Hepatocyte (in vitro differentiated cells): ENCODE measurements at regions not wholly inside any gene's neighbourhood (a gene's known extent, or its start where the extent isn't known, plus 50 kb on each side); places are given as distances from the start of the nearest gene placed in this dataset.

Experiments used
- DNase-seq: peaks from one replicate; pipeline ENCODE4 v3.0.0-alpha.2; 2016; ENCODE audit warnings: low spot score
- H2AFZ ChIP-seq: fragments of 200-600 bp; sonication (generic); 2 replicates; pipeline ENCODE4 v1.6.0; 2016; ENCODE audit warnings: antibody characterized with exemption, mild to moderate bottlenecking
- H3K27ac ChIP-seq: fragments of 200-600 bp; sonication (generic); 2 replicates; pipeline ENCODE4 v1.5.1; 2016; ENCODE audit warnings: mild to moderate bottlenecking
- H3K27me3 ChIP-seq: fragments of 200-600 bp; sonication (generic); 2 replicates; pipeline ENCODE4 v1.6.1; 2016
- H3K36me3 ChIP-seq: fragments of 200-600 bp; sonication (generic); replicated peaks from 2 replicates; pipeline ENCODE4 v1.5.1; 2016; ENCODE audit warnings: low read depth; ENCODE audit not compliant: insufficient read depth
- H3K4me1 ChIP-seq: fragments of 200-600 bp; sonication (generic); 2 replicates; pipeline ENCODE4 v1.5.1; 2016; ENCODE audit warnings: mild to moderate bottlenecking, moderate library complexity; ENCODE audit not compliant: insufficient read depth
- H3K4me2 ChIP-seq: fragments of 200-600 bp; sonication (generic); 2 replicates; pipeline ENCODE4 v1.6.0; 2016
- H3K4me3 ChIP-seq: fragments of 200-600 bp; sonication (generic); 2 replicates; pipeline ENCODE4 v1.5.1; 2016; ENCODE audit warnings: mild to moderate bottlenecking
- H3K79me2 ChIP-seq: fragments of 200-600 bp; sonication (generic); 2 replicates; pipeline ENCODE4 v1.6.0; 2017; ENCODE audit warnings: mild to moderate bottlenecking
- H3K9me2 ChIP-seq: fragments of 200-600 bp; sonication (generic); replicated peaks from 2 replicates; pipeline ENCODE4 v1.6.0; 2017; ENCODE audit warnings: mild to moderate bottlenecking; ENCODE audit not compliant: insufficient read depth
- H3K9me3 ChIP-seq: fragments of 200-600 bp; sonication (generic); 2 replicates; pipeline ENCODE4 v1.5.1; 2016; ENCODE audit warnings: low read depth, mild to moderate bottlenecking
- H4K20me1 ChIP-seq: fragments of 200-600 bp; sonication (generic); 2 replicates; pipeline ENCODE4 v1.6.0; 2016; ENCODE audit warnings: mild to moderate bottlenecking; ENCODE audit not compliant: insufficient read depth, poor library complexity, severe bottlenecking
- CTCF ChIP-seq: fragments of 200-600 bp; sonication (generic); IDR thresholded peaks from 2 replicates; pipeline ENCODE4 v1.5.1; 2016; ENCODE audit warnings: antibody characterized with exemption, mild to moderate bottlenecking; ENCODE audit not compliant: poor library complexity
- EZH2 ChIP-seq: fragments of 200-600 bp; sonication (generic); IDR thresholded peaks from 2 replicates; pipeline ENCODE4 v1.6.1; 2016; ENCODE audit warnings: antibody characterized with exemption, mild to moderate bottlenecking, borderline replicate concordance
- EZH2phosphoT487 ChIP-seq: fragments of 200-600 bp; sonication (generic); IDR thresholded peaks from one replicate; pipeline ENCODE4 v1.6.1; 2018; ENCODE audit warnings: antibody characterized with exemption, mild to moderate bottlenecking, low read depth, moderate library complexity; ENCODE audit not compliant: unreplicated experiment, severe bottlenecking
- WGBS: methylation state at CpG from one replicate; pipeline ENCODE4 v1.1.6; 2016; ENCODE audit warnings: low lambda C conversion rate; ENCODE audit errors: missing lambda C conversion rate; 5-methylcytosine and 5-hydroxymethylcytosine counted together

GRCh38 chr3:55315396-55315795 lies 171.7 kb downstream of the WNT5A start:
- TF ChIP-seq CTCF (no peak), EZH2 (no peak), EZH2phosphoT487 (no peak)
- H3K79me2 ChIP-seq: no peaks in the 10 kb centered on the region

GRCh38 chr3:55313666-55314065 lies 173.4 kb downstream of the WNT5A start:
- no peaks in the 10 kb centered on the region for H3K4me1 ChIP-seq
- no peaks in the 10 kb centered on the region for H3K9me2 ChIP-seq
- no peak for TF ChIP-seq EZH2phosphoT487
- TF ChIP-seq EZH2: no peak
- no peak for TF ChIP-seq CTCF
- no peaks in the 10 kb centered on the region for H3K79me2 ChIP-seq
- 68% methylated on average over 7 of the region's 7 CpGs for WGBS
- H3K4me3 ChIP-seq: no peak overlapping the region
- no peak for DNase-seq
- no peaks in the 10 kb centered on the region for H3K9me3 ChIP-seq
- H3K27ac ChIP-seq: no peak overlapping the region
- H2AFZ ChIP-seq: no peak overlapping the region
- no peak overlapping the region for H3K4me2 ChIP-seq
- no peaks in the 10 kb centered on the region for H4K20me1 ChIP-seq
- H3K36me3 ChIP-seq: no peaks in the 10 kb centered on the region
- H3K27me3 ChIP-seq: no peaks in the 10 kb centered on the region

More at GRCh38 chr3:55315396-55315795, 171.7 kb downstream of the WNT5A start:
- H3K9me2 ChIP-seq: no peaks in the 10 kb centered on the region
- H2AFZ ChIP-seq: no peak overlapping the region
- H3K27me3 ChIP-seq: no peaks in the 10 kb centered on the region
- H3K36me3 ChIP-seq: no peaks in the 10 kb centered on the region
- H3K4me3 ChIP-seq: no peak overlapping the region
- H3K4me1 ChIP-seq: no peaks in the 10 kb centered on the region
- DNase-seq: no peak
- 90% methylated on average over 3 of the region's 3 CpGs for WGBS
- no peaks in the 10 kb centered on the region for H4K20me1 ChIP-seq
- no peak overlapping the region for H3K4me2 ChIP-seq
- H3K27ac ChIP-seq: no peak overlapping the region
- no peaks in the 10 kb centered on the region for H3K9me3 ChIP-seq

- DNase-seq: no peak
- 89% methylated on average over 3 of the region's 3 CpGs for WGBS
- H2AFZ ChIP-seq: no peak overlapping the region
- H3K4me2 ChIP-seq: no peak overlapping the region
- H4K20me1 ChIP-seq: no peaks in the 10 kb centered on the region
- no peaks in the 10 kb centered on the region for H3K9me2 ChIP-seq
- H3K27ac ChIP-seq: no peak overlapping the region
- H3K4me1 ChIP-seq: no peaks in the 10 kb centered on the region
- TF ChIP-seq CTCF (no peak), EZH2 (no peak), EZH2phosphoT487 (no peak)
- no peaks in the 10 kb centered on the region for H3K9me3 ChIP-seq
- no peaks in the 10 kb centered on the region for H3K36me3 ChIP-seq
- H3K4me3 ChIP-seq: no peak overlapping the region
- no peaks in the 10 kb centered on the region for H3K27me3 ChIP-seq
- no peaks in the 10 kb centered on the region for H3K79me2 ChIP-seq
These were observed 177.8 kb downstream of the WNT5A start for GRCh38 chr3:55309336-55309735.

GRCh38 chr3:55307622-55308021 lies 179.5 kb downstream of the WNT5A start:
- H3K79me2 ChIP-seq: no peaks in the 10 kb centered on the region
- no peak overlapping the region for H3K4me2 ChIP-seq
- no peak for DNase-seq
- H3K9me3 ChIP-seq: no peaks in the 10 kb centered on the region
- H3K9me2 ChIP-seq: no peaks in the 10 kb centered on the region
- WGBS: 88% methylated on average over 2 of the region's 2 CpGs
- H3K27ac ChIP-seq: no peak overlapping the region
- H3K4me3 ChIP-seq: no peak overlapping the region
- no peak for TF ChIP-seq CTCF
- no peak for TF ChIP-seq EZH2phosphoT487
- no peak for TF ChIP-seq EZH2
- H3K27me3 ChIP-seq: no peaks in the 10 kb centered on the region
- H3K4me1 ChIP-seq: no peaks in the 10 kb centered on the region
- H4K20me1 ChIP-seq: no peaks in the 10 kb centered on the region
- no peak overlapping the region for H2AFZ ChIP-seq
- H3K36me3 ChIP-seq: no peaks in the 10 kb centered on the region
